ENCODE measurements at regions not wholly inside any gene's neighbourhood (a gene's known extent, or its start where the extent isn't known, plus 50 kb on each side); places are given as distances from the start of the nearest gene placed in this dataset.
A peak's percentile ranks its signal among the peaks of the same experiment; 100 is the strongest.

- Histone ChIP-seq H3K4me1 (no peaks in the 10 kb centered on the region), H3K9me3 (no peaks in the 10 kb centered on the region), H3K36me3 (no peaks in the 10 kb centered on the region), H3K4me3 (no peak overlapping the region), H3K27me3 (no peaks in the 10 kb centered on the region), H3K27ac (no peak overlapping the region)
- TF ChIP-seq POLR2AphosphoS5 (IDR thresholded peaks at IDR 0.05; ENCODE audit: insufficient read depth in 1 of 2, low read depth in 1 of 2) (no peak), CTCF (IDR thresholded peaks at IDR 0.05) (no peak), POLR2A (IDR thresholded peaks at IDR 0.05) (no peak)
- peak in 1 of 2 donors; percentile 72 for DNase-seq (ENCODE audit: extremely low spot score in 2 of 2)
- intact Hi-C loops (cut with DNase I) = no loop called here
Observed at GRCh38 chr12:34209259-34209835, 187.1 kb downstream of the ALG10 start.

GRCh38 chr12:34210183-34210582 is 187.9 kb downstream of the ALG10 start:
- intact Hi-C loops (cut with DNase I) = loop anchor here (10.0 kb wide), 1 partner anchor 85 kb away; no protein-coding TSS in a partner anchor
- H3K27ac ChIP-seq = no peak overlapping the region
- no peaks in the 10 kb centered on the region for H3K27me3 ChIP-seq
- no peaks in the 10 kb centered on the region for H3K36me3 ChIP-seq
- H3K4me1 ChIP-seq = no peaks in the 10 kb centered on the region
- TF ChIP-seq POLR2A (IDR thresholded peaks at IDR 0.05) (no peak), CTCF (IDR thresholded peaks at IDR 0.05) (no peak), POLR2AphosphoS5 (IDR thresholded peaks at IDR 0.05; ENCODE audit: insufficient read depth in 1 of 2, low read depth in 1 of 2) (no peak)
- DNase-seq (ENCODE audit: extremely low spot score in 2 of 2) = peak in 1 of 2 donors; percentile 46
- H3K9me3 ChIP-seq = no peaks in the 10 kb centered on the region
- no peak overlapping the region for H3K4me3 ChIP-seq

- Histone ChIP-seq H3K27ac (no peak overlapping the region), H3K27me3 (no peaks in the 10 kb centered on the region), H3K36me3 (no peaks in the 10 kb centered on the region), H3K4me1 (no peaks in the 10 kb centered on the region), H3K4me3 (no peak overlapping the region), H3K9me3 (no peaks in the 10 kb centered on the region)
- TF ChIP-seq POLR2AphosphoS5 (IDR thresholded peaks at IDR 0.05; ENCODE audit: insufficient read depth in 1 of 2, low read depth in 1 of 2) (no peak), CTCF (IDR thresholded peaks at IDR 0.05) (no peak), POLR2A (IDR thresholded peaks at IDR 0.05) (no peak)
- peak in 1 of 2 donors; percentile 77 for DNase-seq (ENCODE audit: extremely low spot score in 2 of 2)
- intact Hi-C loops (cut with DNase I) = loop anchor here (10.0 kb wide), 1 partner anchor 86 kb away; no protein-coding TSS in a partner anchor
Observed at GRCh38 chr12:34210689-34211530, 188.6 kb downstream of the ALG10 start.

GRCh38 chr12:34212651-34213050 is 190.4 kb downstream of the ALG10 start:
- H3K9me3 ChIP-seq = no peaks in the 10 kb centered on the region
- intact Hi-C loops (cut with DNase I) = loop anchor here (10.0 kb wide), 1 partner anchor 88 kb away; no protein-coding TSS in a partner anchor
- no peaks in the 10 kb centered on the region for H3K36me3 ChIP-seq
- no peaks in the 10 kb centered on the region for H3K4me1 ChIP-seq
- no peak for TF ChIP-seq POLR2A (IDR thresholded peaks at IDR 0.05)
- TF ChIP-seq CTCF (IDR thresholded peaks at IDR 0.05) = no peak
- no peak for TF ChIP-seq POLR2AphosphoS5 (IDR thresholded peaks at IDR 0.05; ENCODE audit: insufficient read depth in 1 of 2, low read depth in 1 of 2)
- H3K27ac ChIP-seq = no peak overlapping the region
- H3K4me3 ChIP-seq = no peak overlapping the region
- H3K27me3 ChIP-seq = no peaks in the 10 kb centered on the region
- peak in 1 of 2 donors; percentile 88 for DNase-seq (ENCODE audit: extremely low spot score in 2 of 2)

Measured in vagina (tissue), 2 donors.